ENCODE measurements at regions not wholly inside any gene's neighbourhood (a gene's known extent, or its start where the extent isn't known, plus 50 kb on each side); places are given as distances from the start of the nearest gene placed in this dataset.

GRCh38 chr1:177771688-177772087 lies 198.2 kb downstream of the SEC16B start:
- no peak for DNase-seq (ENCODE audit: low read depth in 2 of 2)
- H3K4me3 ChIP-seq (replicated peaks in 1 of 2; ENCODE audit: low read depth in 2 of 2, low read length in 2 of 2) = no peak overlapping the region
- TF ChIP-seq, protein P1, sequence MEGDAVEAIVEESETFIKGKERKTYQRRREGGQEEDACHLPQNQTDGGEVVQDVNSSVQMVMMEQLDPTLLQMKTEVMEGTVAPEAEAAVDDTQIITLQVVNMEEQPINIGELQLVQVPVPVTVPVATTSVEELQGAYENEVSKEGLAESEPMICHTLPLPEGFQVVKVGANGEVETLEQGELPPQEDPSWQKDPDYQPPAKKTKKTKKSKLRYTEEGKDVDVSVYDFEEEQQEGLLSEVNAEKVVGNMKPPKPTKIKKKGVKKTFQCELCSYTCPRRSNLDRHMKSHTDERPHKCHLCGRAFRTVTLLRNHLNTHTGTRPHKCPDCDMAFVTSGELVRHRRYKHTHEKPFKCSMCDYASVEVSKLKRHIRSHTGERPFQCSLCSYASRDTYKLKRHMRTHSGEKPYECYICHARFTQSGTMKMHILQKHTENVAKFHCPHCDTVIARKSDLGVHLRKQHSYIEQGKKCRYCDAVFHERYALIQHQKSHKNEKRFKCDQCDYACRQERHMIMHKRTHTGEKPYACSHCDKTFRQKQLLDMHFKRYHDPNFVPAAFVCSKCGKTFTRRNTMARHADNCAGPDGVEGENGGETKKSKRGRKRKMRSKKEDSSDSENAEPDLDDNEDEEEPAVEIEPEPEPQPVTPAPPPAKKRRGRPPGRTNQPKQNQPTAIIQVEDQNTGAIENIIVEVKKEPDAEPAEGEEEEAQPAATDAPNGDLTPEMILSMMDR (IDR thresholded peaks at IDR 0.05; ENCODE audit: low read depth, low read length) = no peak

DNA sequence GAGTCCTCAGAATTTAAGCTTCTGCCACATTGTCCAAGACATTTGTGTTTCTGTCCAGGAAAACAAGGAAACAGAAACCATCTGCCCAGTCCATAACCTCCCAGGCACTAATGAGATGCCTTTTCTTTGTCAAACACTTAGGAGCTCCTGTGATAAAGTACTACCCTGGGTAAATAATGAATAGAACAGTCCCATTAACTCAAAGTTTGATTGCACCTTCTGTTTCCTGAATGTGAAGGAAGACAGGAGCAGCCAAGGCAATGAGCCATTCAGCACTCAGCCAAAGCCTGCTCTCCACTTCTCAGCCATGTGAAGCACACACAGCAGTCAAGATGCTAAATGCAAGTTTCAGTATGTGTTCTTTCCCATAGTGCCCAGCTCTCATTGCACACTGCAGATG lies 199.8 kb downstream of the SEC16B start:
- H3K4me3 ChIP-seq (replicated peaks in 1 of 2; ENCODE audit: low read depth in 2 of 2, low read length in 2 of 2) = no peak overlapping the region
- DNase-seq (ENCODE audit: low read depth in 2 of 2) = no peak
- TF ChIP-seq, protein P1 (IDR thresholded peaks at IDR 0.05; ENCODE audit: low read depth, low read length) = no peak

DNA sequence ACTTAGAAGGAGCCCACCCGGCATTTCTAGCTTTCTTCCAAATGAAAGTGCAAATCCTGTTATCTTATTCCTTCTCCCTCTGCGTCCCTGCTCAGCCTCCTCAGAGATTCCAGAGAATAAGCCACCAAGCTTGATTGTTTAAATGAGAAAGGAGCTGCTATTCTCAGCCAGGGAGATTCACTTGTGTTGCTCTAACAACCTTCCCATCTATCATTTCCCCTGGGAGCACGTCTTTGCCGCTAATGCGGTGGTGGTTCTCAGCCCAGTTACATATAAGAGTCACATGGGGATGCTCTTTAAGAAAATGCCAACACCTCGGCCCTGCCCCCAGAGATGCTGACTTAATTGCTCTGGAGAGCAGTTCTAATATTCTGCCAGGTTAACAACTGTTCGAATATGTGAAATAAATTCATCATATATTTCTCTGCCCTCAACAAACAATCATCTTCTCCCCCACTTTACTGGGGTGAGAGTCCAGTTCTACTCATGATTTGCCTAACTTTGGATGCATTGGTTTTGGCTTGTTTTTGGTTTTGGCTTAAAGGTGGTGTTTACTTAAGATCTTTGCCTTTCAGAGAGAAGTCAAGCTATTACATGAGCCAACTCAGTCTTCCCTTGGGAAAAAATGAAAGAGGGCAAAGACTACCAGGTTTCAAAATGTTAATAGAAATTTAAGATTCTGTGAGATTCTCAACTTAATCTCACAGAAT lies 213.9 kb downstream of the SEC16B start:
- H3K4me3 ChIP-seq (replicated peaks in 1 of 2; ENCODE audit: low read depth in 2 of 2, low read length in 2 of 2) = no peak overlapping the region
- TF ChIP-seq, protein P1 (IDR thresholded peaks at IDR 0.05; ENCODE audit: low read depth, low read length) = no peak
- DNase-seq (ENCODE audit: low read depth in 2 of 2) = no peak

DNA sequence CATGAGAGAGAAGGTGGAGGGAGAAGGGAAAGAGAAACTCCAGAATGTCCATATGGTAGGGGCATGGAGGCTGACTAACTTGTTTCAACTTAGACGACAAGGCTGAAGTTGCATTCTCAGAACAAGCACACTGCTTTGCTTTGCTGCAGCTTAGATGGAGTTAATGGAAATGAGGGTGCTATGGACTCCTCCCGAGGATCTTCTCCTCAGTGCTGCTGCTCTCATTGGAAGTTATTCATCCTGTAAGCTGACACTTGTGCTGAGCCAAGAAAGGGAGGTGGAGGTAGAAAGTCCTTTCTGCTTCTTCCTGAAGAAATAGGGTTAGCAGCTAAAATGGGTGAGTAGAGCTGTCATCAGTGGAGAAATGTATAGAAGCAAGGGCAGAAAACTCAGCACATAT lies 215.3 kb downstream of the SEC16B start:
- H3K4me3 ChIP-seq (replicated peaks in 1 of 2; ENCODE audit: low read depth in 2 of 2, low read length in 2 of 2) = no peak overlapping the region
- TF ChIP-seq, protein P1 (IDR thresholded peaks at IDR 0.05; ENCODE audit: low read depth, low read length) = no peak
- no peak for DNase-seq (ENCODE audit: low read depth in 2 of 2)

- no peak for DNase-seq (ENCODE audit: low read depth in 2 of 2)
- TF ChIP-seq, protein P1 (IDR thresholded peaks at IDR 0.05; ENCODE audit: low read depth, low read length) = no peak
- no peak overlapping the region for H3K4me3 ChIP-seq (replicated peaks in 1 of 2; ENCODE audit: low read depth in 2 of 2, low read length in 2 of 2)
Observed at GRCh38 chr1:177753655-177754054, 216.2 kb downstream of the SEC16B start.

- no peak overlapping the region for H3K4me3 ChIP-seq (replicated peaks in 1 of 2; ENCODE audit: low read depth in 2 of 2, low read length in 2 of 2)
- TF ChIP-seq, protein P1 (IDR thresholded peaks at IDR 0.05; ENCODE audit: low read depth, low read length) = no peak
- no peak for DNase-seq (ENCODE audit: low read depth in 2 of 2)
Observed at GRCh38 chr1:177748080-177748801, 221.6 kb downstream of the SEC16B start.
